CD4-positive, CD25-positive, alpha-beta regulatory T cell (primary cell): ENCODE measurements at regions not wholly inside any gene's neighbourhood (a gene's known extent, or its start where the extent isn't known, plus 50 kb on each side); places are given as distances from the start of the nearest gene placed in this dataset.

Experiments used
- ATAC-seq, 2 donors: fragments of 150-1000 bp; cut with Tn5 transposase; one replicate each; pipeline ENCODE4 v1.10.0; 2021; ENCODE audit warnings: low read depth in 2 of 2, moderate number of reproducible peaks in 2 of 2, moderate library complexity in 1 of 2
- DNase-seq, 3 donors: peaks; one replicate each; pipeline versions ENCODE4 v3.0.0 to v3.0.0-alpha.2; 2012 to 2022; ENCODE audit warnings: mixed read lengths in 1 of 3
- H3K27ac ChIP-seq: one replicate; pipeline ENCODE4 v1.7.0; 2013; ENCODE audit warnings: mild to moderate bottlenecking, low read length; ENCODE audit not compliant: insufficient read depth, poor library complexity, severe bottlenecking
- H3K27me3 ChIP-seq: one replicate; pipeline ENCODE4 v1.7.0; 2013; ENCODE audit warnings: low read length; ENCODE audit not compliant: control insufficient read depth, insufficient read depth
- H3K36me3 ChIP-seq: one replicate; pipeline ENCODE4 v1.7.0; 2013; ENCODE audit warnings: mild to moderate bottlenecking, low read length, moderate library complexity; ENCODE audit not compliant: control insufficient read depth, insufficient read depth
- H3K4me1 ChIP-seq: 2 replicates; pipeline ENCODE4 v1.7.0; 2013; ENCODE audit warnings: mild to moderate bottlenecking, low read length; ENCODE audit not compliant: insufficient read depth, control insufficient read depth, poor library complexity, severe bottlenecking
- H3K4me3 ChIP-seq: one replicate; pipeline ENCODE4 v1.7.0; 2013; ENCODE audit warnings: low read depth, mild to moderate bottlenecking, low read length, moderate library complexity
- H3K9me3 ChIP-seq, 2 experiments: 1 replicate in 1 of 2; 2 replicates in 1 of 2; pipeline ENCODE4 v1.7.0; 2013; ENCODE audit warnings: low read length in 2 of 2, mild to moderate bottlenecking in 1 of 2, moderate library complexity in 1 of 2; ENCODE audit not compliant: control insufficient read depth in 2 of 2
- H3K27ac Mint-ChIP-seq, 3 donors: one replicate each; pipeline ENCODE4 v1.8.0; 2020 to 2022; ENCODE audit warnings: mild to moderate bottlenecking in 3 of 3, mixed read lengths in 3 of 3, moderate library complexity in 2 of 3
- H3K27me3 Mint-ChIP-seq: one replicate; pipeline ENCODE4 v1.8.0; 2022; ENCODE audit warnings: mild to moderate bottlenecking, mixed read lengths
- H3K36me3 Mint-ChIP-seq: one replicate; pipeline ENCODE4 v1.8.0; 2020; ENCODE audit warnings: mixed read lengths
- H3K4me1 Mint-ChIP-seq, 4 donors: one replicate each; pipeline ENCODE4 v1.8.0; 2020 to 2022; ENCODE audit warnings: mixed read lengths in 4 of 4, mild to moderate bottlenecking in 1 of 4
- H3K4me3 Mint-ChIP-seq, 4 donors: one replicate each; pipeline ENCODE4 v1.8.0; 2020 to 2022; ENCODE audit warnings: mild to moderate bottlenecking in 4 of 4, mixed read lengths in 4 of 4, moderate library complexity in 3 of 4
- H3K9me3 Mint-ChIP-seq, 7 donors: one replicate each; pipeline ENCODE4 v1.8.0; 2020 to 2022; ENCODE audit warnings: mixed read lengths in 7 of 7, mild to moderate bottlenecking in 3 of 7, moderate library complexity in 2 of 7

GRCh38 chr11:134950692-134951304 is 538.8 kb upstream of the B3GAT1 start:
- no peak overlapping the region for H3K27ac ChIP-seq
- Mint-ChIP-seq H3K27me3 (peaks cover 5% of the 10 kb centered on the region), H3K4me1 (no peaks in the 10 kb centered on the region), H3K36me3 (no peaks in the 10 kb centered on the region), H3K27ac (no peak overlapping the region), H3K9me3 (peaks cover 0 to 3% (median 0%) of the 10 kb centered on the region in 7 donors), H3K4me3 (no peak overlapping the region)
- H3K4me1 ChIP-seq, result no peaks in the 10 kb centered on the region
- no peak overlapping the region for H3K4me3 ChIP-seq
- no peaks in the 10 kb centered on the region for H3K36me3 ChIP-seq
- H3K9me3 ChIP-seq, result no peaks in the 10 kb centered on the region
- no peak for DNase-seq
- H3K27me3 ChIP-seq, result no peaks in the 10 kb centered on the region
- no peak for ATAC-seq

GRCh38 chr11:134949121-134950090 is 537.4 kb upstream of the B3GAT1 start:
- H3K4me1 Mint-ChIP-seq, result no peaks in the 10 kb centered on the region
- no peak for DNase-seq
- Histone ChIP-seq H3K4me3 (no peak overlapping the region), H3K36me3 (no peaks in the 10 kb centered on the region), H3K9me3 (no peaks in the 10 kb centered on the region), H3K27me3 (no peaks in the 10 kb centered on the region), H3K27ac (no peak overlapping the region), H3K4me1 (no peaks in the 10 kb centered on the region)
- peaks cover under 1% of the 10 kb centered on the region for H3K27me3 Mint-ChIP-seq
- no peaks in the 10 kb centered on the region for H3K36me3 Mint-ChIP-seq
- no peak overlapping the region for H3K4me3 Mint-ChIP-seq
- no peak for ATAC-seq
- H3K27ac Mint-ChIP-seq, result no peak overlapping the region
- H3K9me3 Mint-ChIP-seq, result peaks cover 0 to 4% (median 0%) of the 10 kb centered on the region in 7 donors

- no peak overlapping the region for H3K27ac ChIP-seq
- ATAC-seq, result no peak
- no peak overlapping the region for H3K27ac Mint-ChIP-seq
These were observed 535.5 kb upstream of the B3GAT1 start for GRCh38 chr11:134947556-134947955.

GRCh38 chr11:134945993-134946392 is 534.0 kb upstream of the B3GAT1 start:
- Mint-ChIP-seq H3K36me3 (no peaks in the 10 kb centered on the region), H3K27me3 (no peaks in the 10 kb centered on the region), H3K4me3 (no peak overlapping the region), H3K27ac (no peak overlapping the region), H3K9me3 (peaks cover 0 to 3% (median 0%) of the 10 kb centered on the region in 7 donors), H3K4me1 (no peaks in the 10 kb centered on the region)
- H3K9me3 ChIP-seq, result no peaks in the 10 kb centered on the region
- H3K4me3 ChIP-seq, result no peak overlapping the region
- H3K4me1 ChIP-seq, result no peaks in the 10 kb centered on the region
- ATAC-seq (no peak), DNase-seq (no peak)
- no peaks in the 10 kb centered on the region for H3K27me3 ChIP-seq
- H3K36me3 ChIP-seq, result no peaks in the 10 kb centered on the region
- no peak overlapping the region for H3K27ac ChIP-seq

More at GRCh38 chr11:134947556-134947955, 535.5 kb upstream of the B3GAT1 start:
- peaks cover 0 to 3% (median 0%) of the 10 kb centered on the region in 7 donors for H3K9me3 Mint-ChIP-seq
- Histone ChIP-seq H3K9me3 (no peaks in the 10 kb centered on the region), H3K4me3 (no peak overlapping the region), H3K36me3 (no peaks in the 10 kb centered on the region), H3K27me3 (no peaks in the 10 kb centered on the region), H3K4me1 (no peaks in the 10 kb centered on the region)
- no peak overlapping the region for H3K4me3 Mint-ChIP-seq
- no peak for DNase-seq
- no peaks in the 10 kb centered on the region for H3K4me1 Mint-ChIP-seq
- no peaks in the 10 kb centered on the region for H3K27me3 Mint-ChIP-seq
- H3K36me3 Mint-ChIP-seq, result no peaks in the 10 kb centered on the region

GRCh38 chr11:134944986-134945385 is 532.9 kb upstream of the B3GAT1 start:
- no peak overlapping the region for H3K4me3 Mint-ChIP-seq
- DNase-seq (no peak), ATAC-seq (no peak)
- Histone ChIP-seq H3K27ac (no peak overlapping the region), H3K4me3 (no peak overlapping the region), H3K9me3 (no peaks in the 10 kb centered on the region), H3K27me3 (no peaks in the 10 kb centered on the region), H3K36me3 (no peaks in the 10 kb centered on the region), H3K4me1 (no peaks in the 10 kb centered on the region)
- H3K36me3 Mint-ChIP-seq, result no peaks in the 10 kb centered on the region
- H3K27me3 Mint-ChIP-seq, result no peaks in the 10 kb centered on the region
- peaks cover 0 to 3% (median 0%) of the 10 kb centered on the region in 7 donors for H3K9me3 Mint-ChIP-seq
- H3K27ac Mint-ChIP-seq, result no peak overlapping the region
- H3K4me1 Mint-ChIP-seq, result no peaks in the 10 kb centered on the region

- no peak overlapping the region for H3K4me3 Mint-ChIP-seq
- no peaks in the 10 kb centered on the region for H3K4me1 Mint-ChIP-seq
- Histone ChIP-seq H3K9me3 (no peaks in the 10 kb centered on the region), H3K36me3 (no peaks in the 10 kb centered on the region), H3K27me3 (no peaks in the 10 kb centered on the region), H3K4me1 (no peaks in the 10 kb centered on the region), H3K27ac (no peak overlapping the region), H3K4me3 (no peak overlapping the region)
- DNase-seq, result no peak
- no peaks in the 10 kb centered on the region for H3K27me3 Mint-ChIP-seq
- H3K36me3 Mint-ChIP-seq, result no peaks in the 10 kb centered on the region
- H3K9me3 Mint-ChIP-seq, result peaks cover 0 to 3% (median 0%) of the 10 kb centered on the region in 7 donors
- no peak overlapping the region for H3K27ac Mint-ChIP-seq
- ATAC-seq, result no peak
These were observed 532.1 kb upstream of the B3GAT1 start for GRCh38 chr11:134944131-134944530.

GRCh38 chr11:134943544-134943943 is 531.5 kb upstream of the B3GAT1 start:
- Mint-ChIP-seq H3K4me1 (no peaks in the 10 kb centered on the region), H3K36me3 (no peaks in the 10 kb centered on the region), H3K9me3 (peaks cover 0 to 3% (median 0%) of the 10 kb centered on the region in 7 donors), H3K27me3 (no peaks in the 10 kb centered on the region), H3K4me3 (no peak overlapping the region), H3K27ac (no peak overlapping the region)
- Histone ChIP-seq H3K9me3 (no peaks in the 10 kb centered on the region), H3K27ac (no peak overlapping the region), H3K27me3 (no peaks in the 10 kb centered on the region), H3K36me3 (no peaks in the 10 kb centered on the region), H3K4me3 (no peak overlapping the region), H3K4me1 (no peaks in the 10 kb centered on the region)
- ATAC-seq (no peak), DNase-seq (no peak)
